SK-N-MC (cell line): ENCODE measurements at regions not wholly inside any gene's neighbourhood (a gene's known extent, or its start where the extent isn't known, plus 50 kb on each side); places are given as distances from the start of the nearest gene placed in this dataset.

Source experiments
- EZH2 ChIP-seq: fragments of 200-600 bp; sonication (generic); IDR thresholded peaks from one replicate; pipeline ENCODE4 v1.6.1; 2017; ENCODE audit warnings: antibody characterized with exemption
- FOXP2 ChIP-seq: optimal IDR thresholded peaks from 2 replicates; pipeline ENCODE3; 2011; ENCODE audit warnings: mild to moderate bottlenecking, moderate library complexity; ENCODE audit not compliant: insufficient read depth; ENCODE audit errors: extremely low read length, control extremely low read depth
- POLR2AphosphoS5 ChIP-seq: IDR thresholded peaks from 2 replicates; pipeline ENCODE4 v1.6.1; 2012; ENCODE audit warnings: mild to moderate bottlenecking, low read depth, low read length, borderline replicate concordance

DNA sequence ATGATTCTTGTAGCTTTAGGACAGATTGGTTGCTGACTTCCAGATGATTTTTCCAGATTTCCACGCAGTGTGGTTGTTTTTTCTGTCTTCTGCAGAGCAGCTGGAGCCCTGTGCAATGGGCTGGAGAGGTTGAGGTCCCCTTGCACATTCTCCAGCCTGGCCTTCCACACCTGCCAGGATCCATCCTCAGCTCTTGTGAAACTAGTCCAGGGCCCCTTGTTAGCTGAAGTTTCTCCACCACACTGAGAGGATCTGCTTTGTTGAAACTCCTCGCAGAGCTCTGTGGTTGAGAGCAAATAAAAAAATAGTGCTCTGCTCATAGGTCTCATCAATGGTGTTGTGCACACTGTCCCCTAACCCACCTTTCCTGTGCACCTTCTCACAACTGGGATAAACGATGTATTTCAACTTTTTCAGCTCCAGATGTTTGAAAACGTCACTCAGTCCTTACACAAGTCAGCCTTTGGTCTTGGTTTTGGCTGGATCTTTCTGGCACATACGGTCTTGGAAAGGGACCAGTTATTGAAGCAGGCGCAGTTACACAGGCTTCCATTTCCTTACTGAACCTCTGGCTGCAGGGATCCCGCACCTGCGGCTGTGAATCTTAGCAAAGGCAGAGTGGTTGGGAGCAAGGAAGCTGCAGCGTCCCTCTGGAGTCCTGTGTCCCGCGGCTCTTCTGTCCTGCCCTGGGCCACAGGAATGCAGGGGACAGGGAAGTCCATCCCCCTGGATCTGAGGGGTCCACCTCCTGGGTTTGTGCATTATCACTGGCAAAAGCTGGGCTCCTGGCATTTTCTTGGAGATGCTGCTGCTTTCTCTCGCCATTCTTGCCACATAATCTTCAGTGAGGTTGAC, 272.0 kb upstream of the DSEL start:
- TF ChIP-seq EZH2 (no peak), POLR2AphosphoS5 (no peak), FOXP2 (no peak)
